Loucy (cell line): ENCODE measurements at regions not wholly inside any gene's neighbourhood (a gene's known extent, or its start where the extent isn't known, plus 50 kb on each side); places are given as distances from the start of the nearest gene placed in this dataset.

Experiments used
- H2AFZ ChIP-seq: fragments of 200-600 bp; sonication (generic); 2 replicates; pipeline ENCODE4 v1.6.0; 2016; ENCODE audit warnings: antibody characterized with exemption, mild to moderate bottlenecking, low read length, moderate library complexity
- H3F3A ChIP-seq: fragments of 200-600 bp; 2 replicates; pipeline ENCODE4 v1.6.0; 2016; ENCODE audit warnings: antibody characterized with exemption, low read depth, mild to moderate bottlenecking
- H3K27me3 ChIP-seq: fragments of 200-600 bp; sonication (generic); 2 replicates; pipeline ENCODE4 v1.6.1; 2014; ENCODE audit warnings: low read length, mild to moderate bottlenecking; ENCODE audit not compliant: insufficient read depth, poor library complexity, severe bottlenecking
- H3K36me3 ChIP-seq: fragments of 200-600 bp; sonication (generic); 2 replicates; pipeline ENCODE4 v1.6.1; 2016; ENCODE audit warnings: low read length; ENCODE audit not compliant: insufficient read depth
- H3K4me1 ChIP-seq: fragments of 200-600 bp; sonication (generic); 2 replicates; pipeline ENCODE4 v1.5.1; 2014; ENCODE audit warnings: low read length, mild to moderate bottlenecking; ENCODE audit not compliant: insufficient read depth, poor library complexity, severe bottlenecking
- H3K4me2 ChIP-seq: fragments of 200-600 bp; sonication (generic); 2 replicates; pipeline ENCODE4 v1.6.0; 2014; ENCODE audit warnings: antibody characterized with exemption, low read length, low read depth, mild to moderate bottlenecking; ENCODE audit not compliant: poor library complexity, severe bottlenecking
- H3K4me3 ChIP-seq: fragments of 200-600 bp; sonication (generic); 2 replicates; pipeline ENCODE4 v1.5.1; 2014; ENCODE audit warnings: low read length, mild to moderate bottlenecking, mixed read lengths; ENCODE audit not compliant: poor library complexity, severe bottlenecking
- H3K79me2 ChIP-seq: fragments of 200-600 bp; sonication (generic); 2 replicates; pipeline ENCODE4 v1.6.1; 2014; ENCODE audit warnings: low read length; ENCODE audit not compliant: insufficient read depth
- H3K9ac ChIP-seq: fragments of 200-600 bp; sonication (generic); 2 replicates; pipeline ENCODE4 v1.6.0; 2014; ENCODE audit warnings: mild to moderate bottlenecking, low read depth, low read length, moderate library complexity; ENCODE audit not compliant: poor library complexity, severe bottlenecking
- H3K9me2 ChIP-seq: fragments of 200-600 bp; sonication (generic); replicated peaks from 2 replicates; pipeline ENCODE4 v1.6.1; 2016; ENCODE audit warnings: low read depth, low read length, mixed read lengths
- H3K9me3 ChIP-seq: fragments of 200-600 bp; sonication (generic); 2 replicates; pipeline ENCODE4 v1.6.1; 2014; ENCODE audit warnings: mild to moderate bottlenecking, antibody characterized with exemption, low read length, low read depth; ENCODE audit not compliant: insufficient read depth
- H4K20me1 ChIP-seq: fragments of 200-600 bp; sonication (generic); 2 replicates; pipeline ENCODE4 v1.6.0; 2014; ENCODE audit warnings: antibody characterized with exemption, low read length, mild to moderate bottlenecking; ENCODE audit not compliant: insufficient read depth, poor library complexity, severe bottlenecking
- CTCF ChIP-seq: fragments of 200-600 bp; sonication (generic); conservative IDR thresholded peaks from 2 replicates; pipeline ENCODE4 v1.5.1; 2014; ENCODE audit warnings: mild to moderate bottlenecking, antibody characterized with exemption, low read length
- EZH2phosphoT487 ChIP-seq: fragments of 200-600 bp; IDR thresholded peaks from 2 replicates; pipeline ENCODE4 v1.6.1; 2018; ENCODE audit warnings: antibody characterized with exemption, mild to moderate bottlenecking, moderate library complexity, borderline replicate concordance

- H3F3A ChIP-seq = no peaks in the 10 kb centered on the region
- H3K9me3 ChIP-seq = no peaks in the 10 kb centered on the region
- no peaks in the 10 kb centered on the region for H3K79me2 ChIP-seq
- no peak overlapping the region for H2AFZ ChIP-seq
- H3K9me2 ChIP-seq = no peaks in the 10 kb centered on the region
- no peaks in the 10 kb centered on the region for H3K4me1 ChIP-seq
- TF ChIP-seq CTCF (no peak), EZH2phosphoT487 (no peak)
- no peaks in the 10 kb centered on the region for H4K20me1 ChIP-seq
- H3K27me3 ChIP-seq = no peaks in the 10 kb centered on the region
- H3K36me3 ChIP-seq = no peaks in the 10 kb centered on the region
- H3K4me2 ChIP-seq = no peak overlapping the region
- no peak overlapping the region for H3K9ac ChIP-seq
- no peak overlapping the region for H3K4me3 ChIP-seq
Observed at GRCh38 chr6:113528111-113528510, 329.0 kb upstream of the MARCKS start.

- no peaks in the 10 kb centered on the region for H3K27me3 ChIP-seq
- no peaks in the 10 kb centered on the region for H3F3A ChIP-seq
- H3K9ac ChIP-seq = no peak overlapping the region
- no peak overlapping the region for H2AFZ ChIP-seq
- no peak overlapping the region for H3K4me2 ChIP-seq
- no peaks in the 10 kb centered on the region for H3K79me2 ChIP-seq
- no peaks in the 10 kb centered on the region for H3K9me2 ChIP-seq
- no peaks in the 10 kb centered on the region for H4K20me1 ChIP-seq
- no peak overlapping the region for H3K4me3 ChIP-seq
- no peaks in the 10 kb centered on the region for H3K4me1 ChIP-seq
- TF ChIP-seq EZH2phosphoT487 (no peak), CTCF (no peak)
- no peaks in the 10 kb centered on the region for H3K36me3 ChIP-seq
- H3K9me3 ChIP-seq = no peaks in the 10 kb centered on the region
Observed at GRCh38 chr6:113529196-113529595, 327.9 kb upstream of the MARCKS start.

GRCh38 chr6:113529879-113530278, 327.3 kb upstream of the MARCKS start:
- H4K20me1 ChIP-seq = no peaks in the 10 kb centered on the region
- no peak overlapping the region for H3K4me2 ChIP-seq
- no peaks in the 10 kb centered on the region for H3K9me2 ChIP-seq

More at GRCh38 chr6:113529879-113530278, 327.3 kb upstream of the MARCKS start:
- H3K9ac ChIP-seq = no peak overlapping the region
- H3K36me3 ChIP-seq = no peaks in the 10 kb centered on the region
- no peaks in the 10 kb centered on the region for H3K9me3 ChIP-seq
- H3K4me3 ChIP-seq = no peak overlapping the region
- no peaks in the 10 kb centered on the region for H3F3A ChIP-seq
- H3K27me3 ChIP-seq = no peaks in the 10 kb centered on the region
- H2AFZ ChIP-seq = no peak overlapping the region
- H3K4me1 ChIP-seq = no peaks in the 10 kb centered on the region
- no peak for TF ChIP-seq CTCF
- TF ChIP-seq EZH2phosphoT487 = no peak
- no peaks in the 10 kb centered on the region for H3K79me2 ChIP-seq
